ENCODE measurements at regions not wholly inside any gene's neighbourhood (a gene's known extent, or its start where the extent isn't known, plus 50 kb on each side); places are given as distances from the start of the nearest gene placed in this dataset.
A peak's percentile ranks its signal among the peaks of the same experiment; 100 is the strongest.
"Not testable (repeated sequence)": the region's sequence is repeated elsewhere in the genome, so short reads cannot be mapped to it uniquely, and the experiment has no call there.

DNA sequence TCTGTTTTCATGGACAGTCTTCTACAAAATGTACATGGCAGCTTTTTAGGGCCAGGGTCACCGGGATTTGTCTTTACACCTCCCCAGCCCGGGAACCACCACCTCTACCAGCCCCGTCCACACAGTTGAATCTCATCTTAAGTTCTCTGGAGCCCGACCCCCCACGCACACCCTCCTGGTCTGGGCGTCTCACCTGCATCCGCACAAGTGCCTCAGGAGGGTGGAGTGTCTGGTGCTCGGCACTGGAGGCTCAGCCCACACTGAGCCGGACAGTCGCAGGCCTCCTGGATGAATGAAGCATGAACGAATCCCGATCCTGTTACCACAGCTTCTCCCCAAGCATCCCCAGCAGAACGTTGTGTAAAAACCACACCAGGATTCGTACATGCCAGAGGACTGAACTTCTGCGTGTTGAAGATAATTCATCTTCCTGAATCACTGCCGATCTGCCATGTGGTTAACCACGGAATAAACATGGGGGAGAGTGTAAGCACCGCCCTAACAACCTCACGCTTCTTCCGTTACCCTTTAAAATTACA is 162.0 kb downstream of the RTP5 start:
- DNase-seq: peak; percentile 77

DNA sequence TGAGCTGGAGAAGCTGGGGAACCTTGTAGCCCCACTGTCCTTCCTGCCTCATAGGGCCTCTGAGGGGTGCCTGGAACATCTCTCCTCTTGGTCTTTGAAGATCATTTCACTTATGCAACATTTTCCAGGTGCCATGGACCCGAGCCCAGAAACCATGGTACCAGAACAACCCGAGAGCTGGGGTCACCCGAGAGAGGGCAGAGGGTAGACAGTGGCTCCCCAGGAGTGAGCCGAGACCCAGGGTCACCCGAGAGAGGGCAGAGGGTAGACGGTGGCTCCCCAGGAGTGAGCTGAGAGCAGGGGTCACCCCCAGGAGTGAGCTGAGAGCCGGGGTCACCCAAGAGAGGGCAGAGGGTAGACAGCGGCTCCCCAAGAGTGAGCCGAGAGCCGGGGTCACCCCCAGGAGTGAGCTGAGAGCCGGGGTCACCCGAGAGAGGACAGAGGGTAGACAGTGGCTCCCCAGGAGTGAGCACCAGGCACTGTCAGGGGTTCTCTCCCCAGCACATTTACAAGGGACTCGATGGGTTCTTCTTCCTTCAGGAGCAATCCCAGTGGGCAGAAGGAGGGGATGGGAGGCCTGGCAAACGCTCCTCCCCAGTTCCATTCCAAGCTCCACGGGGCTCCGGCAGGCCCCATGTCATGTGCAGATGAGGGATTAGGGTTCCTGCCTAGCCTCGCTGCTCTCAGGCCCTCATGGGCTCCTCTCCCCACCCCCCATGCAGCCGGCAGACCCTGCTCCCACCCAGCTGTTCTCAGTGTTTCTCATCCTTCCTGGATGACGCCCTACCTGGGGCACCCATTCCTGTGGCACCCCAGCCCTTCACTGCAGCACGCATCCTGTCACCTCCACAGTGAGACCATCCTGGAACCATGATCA is 163.5 kb downstream of the RTP5 start:
- no peak for DNase-seq

DNA sequence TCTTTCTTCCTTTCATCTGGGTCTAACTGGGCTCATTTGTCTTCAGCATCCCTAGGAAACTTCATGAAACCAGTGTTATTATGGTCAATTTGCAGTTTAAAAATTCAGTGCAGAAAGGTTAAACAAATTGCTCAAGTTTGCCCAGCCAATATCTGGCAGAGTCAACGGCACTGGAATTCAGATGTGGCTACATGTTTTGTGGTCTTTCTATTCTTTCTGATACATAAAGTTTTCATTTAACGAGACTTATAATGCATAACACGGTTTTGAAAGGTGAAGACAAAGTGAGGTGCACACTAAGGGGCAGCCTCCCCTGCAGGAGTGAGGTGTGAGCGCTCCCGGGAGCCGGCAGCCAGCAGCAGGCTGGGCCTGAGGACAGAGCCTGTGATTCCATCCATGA is 164.6 kb downstream of the RTP5 start:
- DNase-seq: no peak

DNA sequence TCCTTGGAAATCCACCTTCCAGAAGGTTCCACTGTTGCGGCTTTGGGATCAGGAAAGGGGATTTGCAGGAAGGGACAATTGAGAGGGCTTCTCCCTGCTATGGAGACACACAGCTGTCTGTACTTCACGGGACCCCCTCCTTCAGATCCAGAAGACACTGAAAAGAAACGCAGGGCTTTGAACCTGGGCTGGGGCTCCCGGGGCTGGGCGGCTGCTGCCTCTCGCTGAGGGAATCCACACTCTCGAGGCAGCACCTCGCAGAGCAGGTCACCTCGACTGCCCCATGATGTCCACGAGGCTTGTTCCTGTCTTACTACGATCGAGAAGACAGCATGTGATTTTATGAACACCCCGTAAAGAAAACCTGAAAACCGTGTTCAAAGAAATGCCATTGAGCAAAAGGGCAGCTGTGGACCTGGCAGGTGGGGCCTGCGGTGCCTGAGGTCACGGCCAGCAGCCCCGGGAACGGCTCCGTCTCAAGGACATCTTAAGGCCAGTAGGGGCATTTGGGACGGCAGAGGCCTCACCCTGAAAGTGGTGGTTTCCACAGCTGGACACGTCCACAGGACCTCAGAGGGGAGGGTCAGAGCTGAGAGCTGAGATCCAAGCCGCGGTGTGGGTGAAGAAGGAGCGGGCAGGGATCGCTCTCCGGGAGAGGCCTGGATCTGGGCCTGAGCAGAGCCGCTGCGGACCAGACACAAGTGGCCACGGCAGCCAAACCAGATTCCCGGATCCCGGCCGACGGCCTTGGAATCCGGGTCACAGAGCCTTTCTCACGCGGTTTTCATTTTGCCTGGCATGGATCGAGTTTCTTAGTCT is 165.7 kb downstream of the RTP5 start:
- no peak for DNase-seq

DNA sequence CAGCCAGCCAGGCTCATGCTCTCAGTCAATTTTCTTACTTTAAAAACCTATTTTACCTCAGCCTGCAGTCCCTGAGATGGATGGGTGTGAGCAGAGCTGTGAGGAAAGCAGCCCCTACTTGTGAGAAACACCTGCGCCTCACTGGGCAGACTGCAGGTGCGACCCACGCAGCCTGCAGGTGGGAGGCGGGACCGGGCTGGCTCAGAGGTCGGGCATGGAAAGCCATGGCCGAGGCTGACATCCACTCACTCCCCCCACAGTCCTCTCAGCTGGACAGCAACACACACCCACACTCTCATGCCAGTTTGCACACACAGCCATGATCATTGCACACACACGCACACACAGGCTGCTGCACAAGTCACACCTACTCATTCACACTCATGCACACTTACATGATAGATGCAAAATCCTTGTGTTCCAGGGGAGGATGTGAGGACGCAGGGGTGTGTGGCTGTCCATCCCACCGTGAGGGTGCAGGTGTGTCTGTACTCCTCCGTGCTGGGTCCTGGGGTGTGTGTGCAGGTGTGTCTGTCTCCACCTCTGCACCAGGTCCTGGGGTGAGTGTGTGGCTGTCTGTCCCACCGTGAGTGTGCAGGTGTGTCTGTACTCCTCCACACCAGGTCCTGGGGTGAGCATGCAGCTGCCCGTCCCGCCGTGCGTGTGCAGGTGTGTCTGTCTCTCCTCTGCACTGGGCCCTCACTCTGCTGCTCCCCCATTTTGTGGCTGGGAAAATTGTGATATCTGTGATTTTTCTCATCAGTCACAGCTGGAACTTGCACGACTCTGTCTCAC is 166.5 kb downstream of the RTP5 start:
- no peak for DNase-seq

DNA sequence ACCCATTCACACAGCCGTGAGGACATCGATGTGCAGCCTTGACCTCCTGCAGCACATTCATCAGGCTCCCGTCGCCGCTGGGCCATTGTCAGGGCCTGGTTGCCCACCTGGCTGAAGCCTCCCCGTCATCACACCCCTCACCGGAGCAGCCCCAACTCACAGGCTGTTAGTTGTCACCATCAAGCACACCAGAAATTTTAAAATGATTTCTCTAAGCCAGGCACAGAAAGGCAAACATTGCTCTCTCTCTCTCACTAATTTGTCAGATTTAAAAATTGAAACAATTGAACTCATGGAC is 167.1 kb downstream of the RTP5 start:
- no peak for DNase-seq

DNA sequence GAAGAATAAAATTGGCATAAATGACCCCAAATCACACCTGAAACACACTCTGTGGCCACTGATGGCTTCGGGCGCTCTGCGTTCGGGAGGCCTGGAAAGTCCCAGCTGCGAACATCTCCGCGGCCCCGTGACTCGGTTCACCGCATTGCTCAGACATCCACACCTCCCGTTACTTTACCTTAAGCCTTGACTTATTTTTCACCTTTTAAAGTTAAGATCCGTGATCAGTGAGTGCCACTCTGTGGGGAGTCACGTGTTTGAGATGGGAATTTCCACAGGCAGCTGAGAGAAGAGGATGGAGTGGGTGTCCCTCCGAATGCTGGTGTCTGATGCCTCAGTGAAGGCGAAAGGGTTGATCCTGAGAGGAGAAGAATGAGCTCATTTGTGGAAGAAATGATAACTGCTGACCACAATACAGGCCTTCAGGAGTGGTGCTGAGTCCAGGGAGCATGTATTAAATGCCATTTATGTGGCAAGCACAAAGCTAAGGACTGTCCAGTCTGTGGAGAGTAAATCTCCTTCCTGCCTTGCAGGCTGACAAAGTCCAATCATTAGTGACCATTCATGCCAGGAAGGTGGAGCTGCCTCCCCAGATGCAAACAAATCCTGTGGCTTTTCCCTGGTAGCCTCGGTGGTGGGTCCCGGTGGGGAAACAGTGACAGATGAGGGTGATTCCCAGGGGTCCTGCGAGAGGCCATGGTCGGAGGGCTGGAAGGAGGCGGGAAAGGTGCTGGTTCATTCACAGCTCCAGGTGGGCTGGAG is 168.8 kb downstream of the RTP5 start:
- DNase-seq: no peak

DNA sequence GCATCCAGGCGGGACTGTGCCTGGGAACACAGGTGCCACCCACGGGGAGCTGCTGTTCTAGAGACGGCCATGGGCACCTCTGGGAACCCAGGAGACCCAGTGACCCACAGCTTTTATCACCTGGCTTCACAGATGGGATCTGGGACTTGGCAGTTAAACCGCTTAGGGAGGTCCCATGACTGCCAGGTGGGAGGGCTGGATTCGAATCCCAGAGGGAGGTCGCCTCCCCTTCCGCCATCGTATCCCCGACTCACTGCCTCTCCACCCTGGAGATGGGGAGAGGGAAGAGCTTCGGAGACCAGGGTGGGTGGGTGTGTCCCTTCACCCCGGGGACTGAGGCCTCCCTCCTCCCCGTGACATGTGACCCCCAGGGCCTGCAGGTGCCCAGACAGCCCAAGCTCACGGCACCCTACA is 169.4 kb downstream of the RTP5 start:
- DNase-seq: no peak

DNA sequence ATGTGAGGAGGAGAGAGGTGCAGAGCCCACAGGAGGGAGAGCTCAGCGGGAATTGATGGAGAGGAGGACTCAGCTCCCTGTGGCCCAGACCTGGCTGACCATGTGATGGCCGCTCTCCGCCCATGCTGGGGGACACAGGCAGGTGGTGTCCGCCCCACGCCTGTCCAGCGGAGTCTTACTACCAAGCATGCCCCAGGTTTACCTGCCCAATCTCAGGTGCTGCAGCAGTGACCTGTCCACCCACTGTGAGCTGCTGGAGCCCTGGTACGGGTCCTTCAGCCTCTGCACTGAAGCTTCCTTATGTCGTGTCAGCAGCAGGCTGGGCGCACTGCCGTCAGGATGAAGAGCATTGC is 170.8 kb downstream of the RTP5 start:
- no peak for DNase-seq

DNA sequence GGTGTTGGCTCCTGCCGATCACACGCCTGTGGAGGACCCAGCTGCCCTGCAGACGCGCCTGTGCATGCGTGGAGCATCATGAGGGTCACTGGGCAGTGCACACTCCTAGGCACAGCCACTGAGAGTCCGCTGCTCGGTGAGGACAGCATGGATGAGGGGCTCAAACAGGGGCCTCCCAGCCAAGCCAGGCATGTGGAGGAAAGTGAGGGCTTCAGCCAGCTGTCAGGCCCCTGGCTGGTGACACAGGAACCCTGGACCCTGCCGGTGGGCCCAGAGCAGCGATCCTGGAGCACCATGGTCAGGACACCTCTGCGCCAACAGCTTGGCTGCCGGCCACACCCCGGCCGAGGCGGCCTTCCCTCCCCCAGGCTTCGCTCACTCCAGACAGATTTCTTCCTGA is 171.2 kb downstream of the RTP5 start:
- DNase-seq: no peak

DNA sequence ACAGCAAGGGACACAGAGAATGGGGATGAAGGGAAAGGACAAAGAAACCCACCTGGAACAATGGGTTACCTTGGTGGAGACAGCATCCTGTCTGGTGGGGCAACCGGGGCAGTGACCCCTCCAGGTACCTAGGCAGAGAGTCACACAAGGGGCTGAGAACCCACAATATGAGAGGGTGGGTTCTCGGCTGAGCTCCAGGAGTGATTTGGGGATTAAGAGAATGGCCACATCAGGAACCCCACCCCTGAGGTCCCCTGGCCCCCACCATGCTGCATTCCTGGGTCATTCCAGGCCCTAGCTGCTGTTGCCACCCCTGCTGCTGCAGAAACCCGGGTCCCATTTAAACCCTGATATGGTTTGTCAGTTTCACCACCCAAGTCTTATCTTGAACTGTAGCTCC is 172.3 kb downstream of the RTP5 start:
- no peak for DNase-seq

DNA sequence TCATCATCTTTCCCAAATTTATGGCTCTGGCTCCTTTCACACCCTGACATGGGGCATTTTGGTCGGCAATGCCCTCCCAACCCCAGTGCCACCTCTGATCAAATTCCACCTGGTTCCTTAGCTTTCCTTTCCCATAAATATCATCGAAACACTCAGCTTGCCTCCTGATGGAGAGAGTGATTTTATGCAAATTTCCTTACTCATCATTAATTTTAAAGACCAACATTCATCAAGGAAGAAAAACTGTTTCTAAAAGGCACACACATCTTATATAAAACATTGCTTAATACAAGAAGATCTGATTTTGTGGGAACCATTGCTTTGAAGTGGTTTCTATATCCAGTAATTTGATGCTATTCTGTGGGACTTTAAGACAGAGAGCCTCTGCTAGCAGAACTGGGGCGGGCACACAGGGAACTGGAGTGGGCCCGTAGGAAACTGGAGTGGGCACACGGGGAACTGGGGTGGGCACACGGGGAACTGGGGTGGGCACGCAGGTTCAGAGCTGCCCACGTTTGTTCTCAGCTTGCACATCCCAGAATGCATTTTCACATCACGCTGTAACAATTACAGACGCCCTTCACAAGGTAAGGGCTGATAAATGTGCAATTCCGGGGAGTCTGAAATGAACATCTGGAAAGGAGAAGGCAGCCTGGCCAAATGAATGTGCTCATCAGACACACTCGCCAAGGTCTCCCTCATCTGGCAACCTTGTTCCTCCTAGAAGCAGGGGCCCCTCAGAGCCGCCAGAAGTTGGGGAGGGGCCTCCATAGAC is 174.2 kb downstream of the RTP5 start:
- DNase-seq: no peak

DNA sequence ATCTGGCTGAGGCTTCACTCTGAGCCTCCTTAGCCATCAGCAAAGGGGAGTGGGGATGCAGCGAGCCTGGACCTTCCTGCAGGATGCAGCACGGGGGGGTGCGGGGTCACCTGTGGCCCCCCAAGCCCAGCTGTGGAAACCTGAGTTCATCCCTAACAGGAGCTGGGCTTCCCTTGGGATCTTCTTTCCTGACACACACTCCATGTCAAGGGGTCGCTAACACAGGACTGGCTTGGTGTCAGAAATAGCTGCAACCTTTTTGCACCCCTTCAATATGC is 174.7 kb downstream of the RTP5 start:
- no peak for DNase-seq

DNA sequence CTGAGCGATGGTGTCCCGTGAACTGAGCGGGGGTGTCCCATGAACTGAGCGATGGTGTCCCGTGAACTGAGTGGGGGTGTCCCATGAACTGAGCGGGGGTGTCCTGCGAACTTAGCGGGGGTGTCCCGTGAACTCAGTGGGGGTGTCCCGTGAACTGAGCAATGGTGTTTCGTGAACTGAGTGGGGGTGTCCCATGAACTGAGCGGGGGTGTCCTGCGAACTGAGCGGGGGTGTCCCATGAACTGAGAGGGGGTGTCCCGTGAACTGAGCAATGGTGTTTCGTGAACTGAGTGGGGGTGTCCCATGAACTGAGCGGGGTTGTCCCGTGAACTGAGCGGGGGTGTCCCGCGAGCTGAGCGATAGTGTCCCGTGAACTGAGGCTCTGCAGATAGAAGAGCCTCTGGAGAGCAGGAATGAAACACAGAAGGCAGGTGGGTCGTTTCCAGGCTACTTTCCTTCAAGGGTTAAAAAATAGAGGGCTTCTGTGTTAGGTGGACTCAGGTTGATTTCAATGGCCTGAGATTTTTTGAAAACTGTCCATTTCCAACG is 176.1 kb downstream of the RTP5 start:
- DNase-seq: not testable (repeated sequence)

DNA sequence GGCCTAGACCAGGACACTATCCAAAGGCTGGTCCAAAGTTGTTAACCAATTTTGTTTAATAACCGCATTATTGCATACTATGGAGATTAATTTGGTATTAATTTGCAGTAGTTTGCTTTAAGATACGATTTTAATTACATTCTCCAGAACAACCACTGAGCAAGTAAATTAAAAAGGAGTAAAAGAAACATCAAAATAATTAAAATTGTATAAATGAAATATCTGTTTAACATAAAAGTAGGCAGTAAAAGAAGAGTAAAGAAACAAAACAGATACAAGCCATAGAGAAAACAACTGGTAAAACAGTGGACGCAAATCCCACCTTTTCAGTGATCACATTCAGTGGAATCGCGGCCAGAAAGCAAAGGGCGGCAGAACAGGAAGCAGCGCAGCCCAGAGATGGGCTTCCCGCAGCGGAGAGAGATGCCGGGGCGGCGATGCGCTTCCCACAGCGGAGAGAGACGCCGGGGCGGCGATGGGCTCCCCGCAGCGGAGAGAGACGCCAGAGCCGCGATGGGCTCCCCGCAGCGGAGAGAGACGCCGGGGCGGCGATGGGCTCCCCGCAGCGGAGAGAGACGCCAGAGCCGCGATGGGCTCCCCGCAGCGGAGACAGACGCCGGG is 176.8 kb downstream of the RTP5 start:
- no peak for DNase-seq

DNA sequence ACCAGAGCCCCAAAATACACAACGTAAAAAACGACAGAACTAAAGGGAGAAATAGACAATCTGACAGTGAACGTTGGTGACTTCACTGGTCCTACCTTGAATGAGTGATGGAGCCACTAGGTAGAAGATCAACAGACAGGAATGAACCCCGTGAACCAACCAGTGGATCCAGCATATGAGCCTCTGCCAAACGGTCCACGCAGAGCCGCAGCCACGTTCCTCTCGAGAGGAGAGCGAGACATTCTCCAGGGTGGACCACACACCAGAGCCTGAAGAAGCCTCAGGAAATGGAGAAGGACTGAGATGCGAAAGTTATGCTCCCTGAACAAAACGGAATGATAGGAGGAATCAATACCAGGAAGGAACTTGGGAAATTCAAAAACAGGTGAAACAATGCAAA is 178.4 kb downstream of the RTP5 start:
- no peak for DNase-seq

DNA sequence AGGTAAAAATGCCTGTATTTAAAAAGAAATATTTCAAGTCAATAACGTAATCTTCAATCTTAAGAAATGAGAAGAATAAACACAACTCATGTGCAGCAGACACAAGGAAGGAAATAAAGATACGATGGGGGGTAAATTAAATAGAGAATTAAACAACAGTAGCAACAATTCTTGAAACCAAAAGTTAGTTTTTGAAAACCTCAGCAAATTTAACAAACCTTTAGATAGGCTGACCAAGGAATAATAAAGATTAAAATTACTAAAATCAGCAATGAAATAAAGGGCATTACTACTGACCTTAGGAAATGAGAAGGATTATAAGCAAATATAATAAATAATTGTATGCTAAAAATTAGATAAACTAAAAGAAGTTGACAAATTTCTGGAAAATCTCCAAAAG is 178.9 kb downstream of the RTP5 start:
- no peak for DNase-seq

DNA sequence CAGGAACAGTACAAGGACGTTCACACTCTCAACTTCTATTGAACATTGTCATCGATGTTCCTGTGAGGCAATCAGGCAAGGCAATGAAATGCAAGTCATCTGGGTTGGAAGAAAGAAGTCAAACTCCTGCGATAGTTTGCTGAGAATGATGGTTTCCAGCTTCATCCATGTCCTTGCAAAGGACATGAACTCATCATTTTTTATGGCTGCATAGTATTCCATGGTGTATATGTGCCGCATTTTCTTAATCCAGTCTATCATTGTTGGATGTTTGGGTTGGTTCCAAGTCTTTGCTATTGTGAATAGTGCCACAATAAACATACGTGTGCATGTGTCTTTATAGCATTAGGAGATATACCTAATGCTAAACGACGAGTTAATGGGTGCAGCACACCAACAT is 180.0 kb downstream of the RTP5 start:
- DNase-seq: not testable (repeated sequence)

DNA sequence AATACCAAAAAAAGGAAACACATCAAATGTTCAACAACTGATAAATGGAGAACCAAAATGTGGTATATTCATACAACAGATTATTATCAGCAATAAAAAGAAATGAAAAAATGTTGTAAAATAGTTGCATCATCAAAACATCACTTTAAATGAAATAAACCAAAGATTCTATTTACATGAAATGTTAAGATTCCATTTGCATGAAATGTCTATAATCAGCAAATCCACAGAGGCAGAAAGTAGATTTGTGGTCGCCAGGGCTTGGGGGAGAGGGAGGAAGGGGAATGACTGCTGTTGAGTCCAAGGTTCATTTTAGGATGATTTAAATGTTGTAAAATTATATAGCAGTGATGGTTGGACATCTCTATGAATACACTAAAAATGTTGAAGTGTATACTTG is 181.9 kb downstream of the RTP5 start:
- DNase-seq: no peak

DNA sequence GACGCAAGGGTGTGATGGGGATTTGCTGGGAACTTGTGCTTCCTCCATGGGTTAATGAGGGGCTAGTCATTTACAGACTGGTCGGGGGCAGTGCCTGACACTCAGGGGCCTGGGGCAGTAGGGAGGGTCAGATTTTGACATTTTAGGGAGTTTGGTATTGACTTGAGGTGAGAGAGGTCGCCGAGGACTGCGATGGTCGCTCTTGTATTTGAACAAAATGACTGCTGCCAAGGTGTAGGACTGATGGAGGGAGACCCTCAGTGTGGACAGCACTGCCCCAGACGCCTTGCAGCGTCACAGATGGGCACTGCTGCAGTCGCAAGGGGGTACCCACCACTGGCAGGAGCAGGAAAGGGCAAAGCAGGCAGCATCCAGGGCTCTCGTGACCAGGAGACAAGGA is 182.9 kb downstream of the RTP5 start:
- no peak for DNase-seq

DNA sequence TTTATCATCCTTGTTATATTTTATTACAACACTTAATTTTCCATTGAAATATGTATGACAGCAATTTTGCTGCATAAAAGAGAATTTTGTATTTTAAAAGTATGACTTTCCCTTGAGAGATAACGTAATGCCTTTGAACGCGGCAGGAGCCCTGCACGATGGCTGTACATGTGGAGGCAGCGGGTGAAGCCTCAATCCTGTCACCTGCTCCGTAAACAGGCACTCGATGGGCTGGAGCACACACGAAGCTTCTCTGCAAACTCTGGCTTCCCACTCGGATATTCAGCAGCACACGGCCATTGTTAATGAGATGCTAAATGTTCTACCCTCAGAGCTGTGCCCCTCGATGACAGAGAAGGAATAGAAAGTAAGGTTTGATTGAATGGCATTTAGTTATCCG is 184.4 kb downstream of the RTP5 start:
- no peak for DNase-seq
